ENCODE measurements at regions not wholly inside any gene's neighbourhood (a gene's known extent, or its start where the extent isn't known, plus 50 kb on each side); places are given as distances from the start of the nearest gene placed in this dataset.

- TF ChIP-seq POLR2A (IDR thresholded peaks at IDR 0.05; ENCODE audit: low read depth, low read length) (no peak), TAF1 (IDR thresholded peaks at IDR 0.05; ENCODE audit: borderline replicate concordance, low read depth, low read length) (no peak), POLR2AphosphoS5 (IDR thresholded peaks at IDR 0.05; ENCODE audit: low read depth, low read length) (no peak)
Measured at GRCh38 chr14:103257211-103257962, 76.7 kb upstream of the EIF5 start.
